Gastrocnemius medialis (tissue), 4 donors: ENCODE measurements at regions not wholly inside any gene's neighbourhood (a gene's known extent, or its start where the extent isn't known, plus 50 kb on each side); places are given as distances from the start of the nearest gene placed in this dataset.
A peak's percentile ranks its signal among the peaks of the same experiment; 100 is the strongest.

ENCODE experiments used
- ATAC-seq, 2 donors: fragments of 150-250 bp; one replicate each; pipeline ENCODE4 v1.9.1; 2016
- DNase-seq, 2 donors: peaks; one replicate each; pipeline ENCODE4 v3.0.0-alpha.2; 2019
- H3K27ac ChIP-seq, 4 donors: fragments of 200-600 bp; sonication (generic); 1 replicate in 1 of 4; 2 replicates in 3 of 4; pipeline ENCODE4 v1.5.1; 2016 to 2018; ENCODE audit warnings: mild to moderate bottlenecking in 2 of 4, moderate library complexity in 1 of 4
- H3K27me3 ChIP-seq, 3 donors: fragments of 200-600 bp; sonication (generic) in 2 of 3; 1 replicate in 1 of 3; 2 replicates in 2 of 3; pipeline versions ENCODE4 v1.5.1 to v1.6.0; 2016 to 2019; ENCODE audit warnings: mild to moderate bottlenecking in 1 of 3, moderate library complexity in 1 of 3
- H3K36me3 ChIP-seq, 2 donors: fragments of 200-600 bp; sonication (generic) in 1 of 2; one replicate each; pipeline ENCODE4 v1.5.1; 2017 to 2018
- H3K4me1 ChIP-seq, 2 donors: fragments of 200-600 bp; sonication (generic) in 1 of 2; one replicate each; pipeline ENCODE4 v1.5.1; 2016 to 2017; ENCODE audit warnings: mild to moderate bottlenecking in 2 of 2
- H3K4me3 ChIP-seq, 4 donors: fragments of 200-600 bp; sonication (generic) in 3 of 4; 1 replicate in 1 of 4; 2 replicates in 3 of 4; pipeline ENCODE4 v1.5.1; 2016 to 2019; ENCODE audit warnings: mild to moderate bottlenecking in 2 of 4
- H3K9me3 ChIP-seq, 3 donors: fragments of 200-600 bp; sonication (generic) in 2 of 3; 1 replicate in 1 of 3; 2 replicates in 2 of 3; pipeline ENCODE4 v1.5.1; 2016 to 2019
- POLR2A ChIP-seq, 2 donors: fragments of 450-650 bp; IDR thresholded peaks; one replicate each; pipeline ENCODE4 v1.6.1; 2017; ENCODE audit warnings: antibody characterized with exemption in 2 of 2, mild to moderate bottlenecking in 2 of 2, moderate library complexity in 2 of 2
- in situ Hi-C, 4 donors: fragments of 200-750 bp; cut with MboI; loops; one replicate each; pipeline versions ENCODE4 v1.15.0 to v1.8.0; 2017; ENCODE audit warnings: low sequenced_read_pairs in 4 of 4
- intact Hi-C: fragments of 100-400 bp; cut with DNase I; formaldehyde crosslinking; loops from one replicate; pipeline ENCODE4 v1.15.1; 2023; ENCODE audit warnings: low total_unique reads
- TF ChIP-seq, protein P1 (sequence below), 5 experiments: fragments of 450-650 bp in 3 of 5; fragments of 200-600 bp in 2 of 5; sonication (generic) in 2 of 5; IDR thresholded peaks in 4 of 5; conservative IDR thresholded peaks in 1 of 5; 1 replicate in 4 of 5; 2 replicates in 1 of 5; pipeline ENCODE4 v1.5.1; 2016 to 2019; ENCODE audit warnings: antibody characterized with exemption in 5 of 5, mild to moderate bottlenecking in 3 of 5, moderate library complexity in 3 of 5

DNA sequence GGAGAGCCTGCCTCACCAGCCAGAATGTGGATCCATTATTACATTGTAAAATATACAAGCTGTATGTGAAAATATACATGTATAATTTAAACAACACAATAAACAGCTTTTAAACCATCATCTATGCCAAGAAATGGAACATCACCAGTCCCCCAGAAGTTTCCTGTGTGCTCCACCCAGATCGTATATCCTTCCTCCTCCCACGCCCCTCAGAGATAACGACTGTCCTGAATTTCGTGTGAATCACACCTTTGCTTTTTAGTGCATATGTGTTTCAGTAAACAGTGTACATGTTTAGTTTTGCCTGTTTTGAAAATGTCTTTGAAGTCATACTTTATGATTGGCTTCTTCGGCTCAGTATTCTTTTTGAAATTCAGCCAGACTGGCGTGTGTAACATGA, 134.6 kb upstream of the MYO10 start:
- intact Hi-C loops (no loop called here), in situ Hi-C loops (no loop called here)
- Histone ChIP-seq H3K27ac (no peak overlapping the region), H3K4me1 (peaks cover 0 to 5% of the 10 kb centered on the region in 2 donors), H3K4me3 (no peak overlapping the region), H3K27me3 (no peaks in the 10 kb centered on the region), H3K9me3 (no peaks in the 10 kb centered on the region), H3K36me3 (no peaks in the 10 kb centered on the region)
- TF ChIP-seq, protein P1, sequence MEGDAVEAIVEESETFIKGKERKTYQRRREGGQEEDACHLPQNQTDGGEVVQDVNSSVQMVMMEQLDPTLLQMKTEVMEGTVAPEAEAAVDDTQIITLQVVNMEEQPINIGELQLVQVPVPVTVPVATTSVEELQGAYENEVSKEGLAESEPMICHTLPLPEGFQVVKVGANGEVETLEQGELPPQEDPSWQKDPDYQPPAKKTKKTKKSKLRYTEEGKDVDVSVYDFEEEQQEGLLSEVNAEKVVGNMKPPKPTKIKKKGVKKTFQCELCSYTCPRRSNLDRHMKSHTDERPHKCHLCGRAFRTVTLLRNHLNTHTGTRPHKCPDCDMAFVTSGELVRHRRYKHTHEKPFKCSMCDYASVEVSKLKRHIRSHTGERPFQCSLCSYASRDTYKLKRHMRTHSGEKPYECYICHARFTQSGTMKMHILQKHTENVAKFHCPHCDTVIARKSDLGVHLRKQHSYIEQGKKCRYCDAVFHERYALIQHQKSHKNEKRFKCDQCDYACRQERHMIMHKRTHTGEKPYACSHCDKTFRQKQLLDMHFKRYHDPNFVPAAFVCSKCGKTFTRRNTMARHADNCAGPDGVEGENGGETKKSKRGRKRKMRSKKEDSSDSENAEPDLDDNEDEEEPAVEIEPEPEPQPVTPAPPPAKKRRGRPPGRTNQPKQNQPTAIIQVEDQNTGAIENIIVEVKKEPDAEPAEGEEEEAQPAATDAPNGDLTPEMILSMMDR (IDR thresholded peaks at IDR 0.05 in 4 of 5, conservative IDR thresholded peaks at IDR 0.05 in 1 of 5) = no peak
- TF ChIP-seq POLR2A (IDR thresholded peaks at IDR 0.05) = no peak
- ATAC-seq (no peak), DNase-seq (no peak)

DNA sequence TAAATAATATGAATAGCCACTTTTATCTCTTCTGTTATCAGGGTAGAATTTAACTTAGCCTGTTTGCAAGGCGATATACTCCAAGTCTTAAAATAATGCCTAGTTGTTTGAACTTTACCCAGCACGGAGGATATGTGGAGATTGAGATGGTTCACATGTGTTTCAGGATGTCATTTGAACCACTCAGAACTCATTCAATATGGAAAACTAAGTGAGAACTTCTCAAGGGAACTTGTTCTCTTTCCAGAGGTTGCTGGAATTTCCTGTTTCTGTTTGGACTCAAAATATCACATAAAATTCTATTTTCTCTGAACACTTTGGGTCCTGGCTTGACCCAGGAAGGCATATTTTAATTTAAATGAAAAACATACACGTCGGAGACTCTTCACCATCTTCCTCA, 139.1 kb upstream of the MYO10 start:
- in situ Hi-C loops (no loop called here), intact Hi-C loops (no loop called here)
- no peak overlapping the region for H3K27ac ChIP-seq
- TF ChIP-seq, protein P1 (IDR thresholded peaks at IDR 0.05 in 4 of 5, conservative IDR thresholded peaks at IDR 0.05 in 1 of 5) = no peak
- no peak for TF ChIP-seq POLR2A (IDR thresholded peaks at IDR 0.05)
- H3K4me1 ChIP-seq = peaks cover 0 to 14% of the 10 kb centered on the region in 2 donors
- ATAC-seq (no peak), DNase-seq (no peak)
- no peaks in the 10 kb centered on the region for H3K27me3 ChIP-seq
- H3K36me3 ChIP-seq = no peaks in the 10 kb centered on the region
- H3K9me3 ChIP-seq = no peaks in the 10 kb centered on the region
- no peak overlapping the region for H3K4me3 ChIP-seq

DNA sequence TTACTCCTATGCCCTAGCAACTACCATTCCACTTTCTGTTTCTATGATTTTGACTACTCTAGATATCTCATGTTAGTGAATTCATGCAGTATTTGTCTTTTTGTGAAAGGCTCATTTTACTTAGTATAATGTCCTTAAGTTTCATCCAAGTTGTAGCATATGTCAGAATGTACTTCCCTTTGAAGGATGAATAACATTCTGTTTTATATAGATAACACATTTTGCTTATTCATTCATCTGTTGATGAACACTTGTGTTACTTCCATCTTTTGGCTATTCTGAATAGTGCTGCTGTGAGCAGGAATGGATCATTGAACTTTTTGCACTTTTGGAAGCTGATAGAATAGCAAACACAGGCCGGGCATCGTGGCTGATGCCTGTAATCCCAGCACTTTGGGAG, 140.2 kb upstream of the MYO10 start:
- H3K4me3 ChIP-seq = no peak overlapping the region
- H3K27me3 ChIP-seq = no peaks in the 10 kb centered on the region
- H3K4me1 ChIP-seq = peaks cover 0 to 14% of the 10 kb centered on the region in 2 donors
- H3K27ac ChIP-seq = no peak overlapping the region
- in situ Hi-C loops (no loop called here), intact Hi-C loops (no loop called here)
- TF ChIP-seq, protein P1 (IDR thresholded peaks at IDR 0.05 in 4 of 5, conservative IDR thresholded peaks at IDR 0.05 in 1 of 5) = no peak
- TF ChIP-seq POLR2A (IDR thresholded peaks at IDR 0.05) = no peak
- no peaks in the 10 kb centered on the region for H3K36me3 ChIP-seq
- DNase-seq = no peak
- H3K9me3 ChIP-seq = no peaks in the 10 kb centered on the region
- no peak for ATAC-seq

DNA sequence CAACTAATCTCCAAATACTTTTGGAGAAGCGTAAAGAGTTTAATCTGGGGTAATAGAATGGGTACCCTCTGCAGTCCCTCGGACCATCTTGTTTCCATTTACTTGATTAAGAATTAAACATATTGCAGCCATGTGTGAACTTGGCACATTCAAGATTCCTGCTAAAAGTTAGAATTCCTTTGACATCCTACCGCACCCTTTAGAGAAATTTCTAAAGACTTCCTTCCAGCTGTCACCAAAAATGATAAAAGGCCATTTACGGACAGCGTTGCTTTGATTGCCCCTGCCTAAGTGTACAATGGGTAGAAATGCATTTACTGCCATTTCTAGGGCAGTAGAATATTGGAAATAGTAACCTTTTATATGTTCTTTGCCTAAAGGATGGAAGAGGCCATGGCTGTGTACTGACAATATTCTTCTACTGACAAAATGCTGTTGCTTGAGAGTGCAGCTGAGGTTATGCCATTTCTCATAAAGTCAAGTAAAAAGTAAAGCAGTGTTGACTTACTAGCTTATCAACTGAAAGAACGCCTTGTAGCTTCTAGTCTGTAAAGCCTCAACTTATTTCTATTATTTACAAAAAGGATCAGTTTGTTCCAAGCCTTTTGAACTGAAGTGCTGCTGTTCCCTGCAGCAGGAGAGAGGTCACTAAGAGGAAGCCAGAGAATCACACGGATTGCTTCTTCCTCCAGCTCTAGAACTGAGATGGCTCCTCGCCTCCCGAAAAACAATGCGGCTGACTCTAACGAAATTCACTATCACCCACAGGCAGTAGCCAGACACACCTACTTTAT, 139.8 kb upstream of the BASP1 start:
- peaks cover 0 to 14% of the 10 kb centered on the region in 2 donors for H3K4me1 ChIP-seq
- no peaks in the 10 kb centered on the region for H3K27me3 ChIP-seq
- ATAC-seq (no peak), DNase-seq (no peak)
- peak overlapping the region in 1 of 4 donors; percentile 43 for H3K27ac ChIP-seq
- H3K9me3 ChIP-seq = no peaks in the 10 kb centered on the region
- intact Hi-C loops = no loop called here
- in situ Hi-C loops = no loop called here
- no peaks in the 10 kb centered on the region for H3K36me3 ChIP-seq
- no peak for TF ChIP-seq POLR2A (IDR thresholded peaks at IDR 0.05)
- TF ChIP-seq, protein P1 (IDR thresholded peaks at IDR 0.05 in 4 of 5, conservative IDR thresholded peaks at IDR 0.05 in 1 of 5) = no peak
- H3K4me3 ChIP-seq = no peak overlapping the region
